HepG2 (cell line): ENCODE measurements at regions not wholly inside any gene's neighbourhood (a gene's known extent, or its start where the extent isn't known, plus 50 kb on each side); places are given as distances from the start of the nearest gene placed in this dataset.

Source experiments
- HMG20B ChIP-seq: conservative IDR thresholded peaks from 2 replicates; pipeline ENCODE4 v1.6.1; 2016; ENCODE audit warnings: missing genetic modification reagents, missing compliant biosample characterization
- IKZF4 ChIP-seq: sonication (generic); formaldehyde crosslinking; IDR thresholded peaks from 2 replicates; pipeline ENCODE4 v1.5.1; 2020; ENCODE audit warnings: borderline replicate concordance, mild to moderate bottlenecking, low read depth, missing genetic modification reagents; ENCODE audit errors: not compliant biosample characterization
- NFKB2 ChIP-seq: sonication (generic); formaldehyde crosslinking; IDR thresholded peaks from 2 replicates; pipeline ENCODE4 v1.4.0; 2020; ENCODE audit warnings: missing genetic modification reagents, borderline replicate concordance
- PHB2 ChIP-seq: fragments of 450-650 bp; IDR thresholded peaks from 2 replicates; pipeline ENCODE4 v1.6.1; 2018; ENCODE audit not compliant: partially characterized antibody
- PHF21A ChIP-seq: sonication (generic); formaldehyde crosslinking; IDR thresholded peaks from 2 replicates; pipeline ENCODE4 v1.5.0; 2020; ENCODE audit warnings: mild to moderate bottlenecking, missing genetic modification reagents
- RFX5 ChIP-seq: IDR thresholded peaks from 2 replicates; pipeline ENCODE4 v1.6.1; 2011; ENCODE audit warnings: low read depth, low read length, improper control_type of control experiment
- SALL1 ChIP-seq: sonication (generic); formaldehyde crosslinking; IDR thresholded peaks from 2 replicates; pipeline ENCODE4 v1.8.0; 2022; ENCODE audit warnings: mild to moderate bottlenecking, missing genetic modification reagents
- SIX4 ChIP-seq: sonication (generic); formaldehyde crosslinking; IDR thresholded peaks from 2 replicates; pipeline ENCODE4 v1.4.0; 2020; ENCODE audit warnings: missing genetic modification reagents
- TMF1 ChIP-seq: sonication (generic); formaldehyde crosslinking; IDR thresholded peaks from 2 replicates; pipeline ENCODE4 v1.8.1; 2022; ENCODE audit warnings: low read depth, missing genetic modification reagents
- TRIM24 ChIP-seq: sonication (generic); formaldehyde crosslinking; IDR thresholded peaks from 2 replicates; pipeline ENCODE4 v1.8.0; 2022; ENCODE audit warnings: mild to moderate bottlenecking, missing genetic modification reagents
- U2AF2 ChIP-seq: fragments of 200-400 bp; formaldehyde crosslinking; IDR thresholded peaks from 2 replicates; pipeline ENCODE4 v1.6.1; 2017; ENCODE audit warnings: low read depth, mild to moderate bottlenecking, low read length
- WIZ ChIP-seq: sonication (generic); formaldehyde crosslinking; IDR thresholded peaks from 2 replicates; pipeline ENCODE4 v1.5.1; 2020; ENCODE audit warnings: mild to moderate bottlenecking, missing genetic modification reagents
- YY1 ChIP-seq: IDR thresholded peaks from 2 replicates; pipeline ENCODE4 v1.6.1; 2011; ENCODE audit warnings: low read length, low read depth, moderate library complexity, mild to moderate bottlenecking; ENCODE audit not compliant: insufficient read depth, insufficient replicate concordance
- ZKSCAN8 ChIP-seq: IDR thresholded peaks from 2 replicates; pipeline ENCODE4 v1.6.1; 2016; ENCODE audit warnings: borderline replicate concordance, missing genetic modification reagents, missing compliant biosample characterization
- ZNF20 ChIP-seq: sonication (generic); formaldehyde crosslinking; IDR thresholded peaks from 2 replicates; pipeline ENCODE4 v1.4.0; 2020; ENCODE audit warnings: mild to moderate bottlenecking, moderate library complexity, missing genetic modification reagents
- ZNF33B ChIP-seq: sonication (generic); formaldehyde crosslinking; IDR thresholded peaks from 2 replicates; pipeline ENCODE4 v1.5.1; 2020; ENCODE audit warnings: mild to moderate bottlenecking, missing genetic modification reagents
- ZNF430 ChIP-seq: sonication (generic); formaldehyde crosslinking; IDR thresholded peaks from 2 replicates; pipeline ENCODE4 v1.9.0; 2021; ENCODE audit warnings: mild to moderate bottlenecking, missing genetic modification reagents
- ZNF672 ChIP-seq: sonication (generic); formaldehyde crosslinking; IDR thresholded peaks from 2 replicates; pipeline ENCODE4 v1.8.1; 2022; ENCODE audit warnings: missing genetic modification reagents
- ZNF703 ChIP-seq: sonication (generic); formaldehyde crosslinking; IDR thresholded peaks from 2 replicates; pipeline ENCODE4 v1.5.1; 2020; ENCODE audit warnings: missing genetic modification reagents, mild to moderate bottlenecking, moderate library complexity, borderline replicate concordance
- TF ChIP-seq, protein P1 (sequence below): sonication (generic); formaldehyde crosslinking; IDR thresholded peaks from 2 replicates; pipeline ENCODE4 v1.5.0; 2020; ENCODE audit warnings: missing genetic modification reagents
- TF ChIP-seq, protein P2 (sequence below): IDR thresholded peaks from 2 replicates; pipeline ENCODE4 v1.6.1; 2016; ENCODE audit warnings: low read depth
- TF ChIP-seq, protein P3 (sequence below): sonication (generic); formaldehyde crosslinking; IDR thresholded peaks from 2 replicates; pipeline ENCODE4 v1.4.0; 2020; ENCODE audit warnings: mild to moderate bottlenecking, missing genetic modification reagents, borderline replicate concordance
- TF ChIP-seq, protein P4 (sequence below), 2 experiments: sonication (generic) in 1 of 2; formaldehyde crosslinking in 1 of 2; IDR thresholded peaks; 2 replicates each; pipeline versions ENCODE4 v1.4.0 to v1.6.1; 2018 to 2020; ENCODE audit warnings: missing genetic modification reagents in 2 of 2, borderline replicate concordance in 1 of 2, low read depth in 1 of 2, mild to moderate bottlenecking in 1 of 2, missing biosample characterization in 1 of 2
- TF ChIP-seq, protein P5 (sequence below): sonication (generic); formaldehyde crosslinking; IDR thresholded peaks from 2 replicates; pipeline ENCODE4 v1.8.0; 2022; ENCODE audit warnings: mild to moderate bottlenecking, missing genetic modification reagents

DNA sequence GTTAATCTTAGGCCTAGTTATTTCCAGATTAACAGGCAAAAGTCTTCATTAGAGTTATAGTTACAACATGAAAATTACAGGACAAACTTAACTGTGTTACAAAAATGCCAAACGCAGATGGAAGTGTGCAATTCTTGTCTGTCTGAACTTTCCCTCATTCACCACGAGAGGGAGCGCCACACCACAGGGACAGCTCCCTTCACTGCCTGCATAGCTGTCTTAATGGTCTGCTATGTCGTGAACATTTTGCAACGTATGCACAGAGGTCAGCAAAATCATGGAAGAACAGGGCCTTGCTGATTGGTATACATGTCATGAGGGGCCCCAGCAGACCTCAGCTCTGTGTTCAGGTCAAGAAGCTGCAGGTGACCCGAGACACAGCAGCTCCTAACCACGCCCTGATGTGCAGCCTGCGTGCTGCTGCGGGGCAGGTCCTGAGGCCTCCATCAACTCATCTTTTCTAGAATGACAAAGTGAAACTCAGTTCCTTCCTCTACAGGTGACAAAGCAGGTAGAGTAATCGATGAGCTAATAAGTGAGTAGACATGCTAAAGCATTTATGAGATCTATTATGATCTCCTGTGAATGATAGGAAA is 78.8 kb upstream of the ATP8B1 start (continued):
- no peak for TF ChIP-seq ZNF703
- TF ChIP-seq TMF1 (CRISPR knock-in tag), result no peak
- TF ChIP-seq, protein P1, sequence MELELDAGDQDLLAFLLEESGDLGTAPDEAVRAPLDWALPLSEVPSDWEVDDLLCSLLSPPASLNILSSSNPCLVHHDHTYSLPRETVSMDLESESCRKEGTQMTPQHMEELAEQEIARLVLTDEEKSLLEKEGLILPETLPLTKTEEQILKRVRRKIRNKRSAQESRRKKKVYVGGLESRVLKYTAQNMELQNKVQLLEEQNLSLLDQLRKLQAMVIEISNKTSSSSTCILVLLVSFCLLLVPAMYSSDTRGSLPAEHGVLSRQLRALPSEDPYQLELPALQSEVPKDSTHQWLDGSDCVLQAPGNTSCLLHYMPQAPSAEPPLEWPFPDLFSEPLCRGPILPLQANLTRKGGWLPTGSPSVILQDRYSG (CRISPR knock-in tag), result no peak
- no peak for TF ChIP-seq NFKB2 (CRISPR knock-in tag)
- TF ChIP-seq YY1, result no peak
- TF ChIP-seq, protein P2, sequence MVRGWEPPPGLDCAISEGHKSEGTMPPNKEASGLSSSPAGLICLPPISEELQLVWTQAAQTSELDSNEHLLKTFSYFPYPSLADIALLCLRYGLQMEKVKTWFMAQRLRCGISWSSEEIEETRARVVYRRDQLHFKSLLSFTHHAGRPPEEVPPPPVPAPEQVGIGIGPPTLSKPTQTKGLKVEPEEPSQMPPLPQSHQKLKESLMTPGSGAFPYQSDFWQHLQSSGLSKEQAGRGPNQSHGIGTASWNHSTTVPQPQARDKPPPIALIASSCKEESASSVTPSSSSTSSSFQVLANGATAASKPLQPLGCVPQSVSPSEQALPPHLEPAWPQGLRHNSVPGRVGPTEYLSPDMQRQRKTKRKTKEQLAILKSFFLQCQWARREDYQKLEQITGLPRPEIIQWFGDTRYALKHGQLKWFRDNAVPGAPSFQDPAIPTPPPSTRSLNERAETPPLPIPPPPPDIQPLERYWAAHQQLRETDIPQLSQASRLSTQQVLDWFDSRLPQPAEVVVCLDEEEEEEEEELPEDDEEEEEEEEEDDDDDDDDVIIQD (CRISPR knock-in tag), result peak; percentile 30; the same call in 1 of the 2 replicates
- TF ChIP-seq, protein P3, sequence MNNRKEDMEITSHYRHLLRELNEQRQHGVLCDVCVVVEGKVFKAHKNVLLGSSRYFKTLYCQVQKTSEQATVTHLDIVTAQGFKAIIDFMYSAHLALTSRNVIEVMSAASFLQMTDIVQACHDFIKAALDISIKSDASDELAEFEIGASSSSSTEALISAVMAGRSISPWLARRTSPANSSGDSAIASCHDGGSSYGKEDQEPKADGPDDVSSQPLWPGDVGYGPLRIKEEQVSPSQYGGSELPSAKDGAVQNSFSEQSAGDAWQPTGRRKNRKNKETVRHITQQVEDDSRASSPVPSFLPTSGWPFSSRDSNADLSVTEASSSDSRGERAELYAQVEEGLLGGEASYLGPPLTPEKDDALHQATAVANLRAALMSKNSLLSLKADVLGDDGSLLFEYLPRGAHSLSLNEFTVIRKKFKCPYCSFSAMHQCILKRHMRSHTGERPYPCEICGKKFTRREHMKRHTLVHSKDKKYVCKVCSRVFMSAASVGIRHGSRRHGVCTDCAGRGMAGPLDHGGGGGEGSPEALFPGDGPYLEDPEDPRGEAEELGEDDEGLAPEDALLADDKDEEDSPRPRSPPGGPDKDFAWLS (CRISPR knock-in tag), result no peak
- TF ChIP-seq ZNF20 (CRISPR knock-in tag), result no peak
- TF ChIP-seq TRIM24 (CRISPR knock-in tag), result no peak
- TF ChIP-seq IKZF4 (CRISPR knock-in tag), result no peak
- TF ChIP-seq HMG20B (CRISPR knock-in tag), result no peak
- TF ChIP-seq ZKSCAN8, result no peak
- TF ChIP-seq ZNF672, result no peak
- TF ChIP-seq, protein P4, sequence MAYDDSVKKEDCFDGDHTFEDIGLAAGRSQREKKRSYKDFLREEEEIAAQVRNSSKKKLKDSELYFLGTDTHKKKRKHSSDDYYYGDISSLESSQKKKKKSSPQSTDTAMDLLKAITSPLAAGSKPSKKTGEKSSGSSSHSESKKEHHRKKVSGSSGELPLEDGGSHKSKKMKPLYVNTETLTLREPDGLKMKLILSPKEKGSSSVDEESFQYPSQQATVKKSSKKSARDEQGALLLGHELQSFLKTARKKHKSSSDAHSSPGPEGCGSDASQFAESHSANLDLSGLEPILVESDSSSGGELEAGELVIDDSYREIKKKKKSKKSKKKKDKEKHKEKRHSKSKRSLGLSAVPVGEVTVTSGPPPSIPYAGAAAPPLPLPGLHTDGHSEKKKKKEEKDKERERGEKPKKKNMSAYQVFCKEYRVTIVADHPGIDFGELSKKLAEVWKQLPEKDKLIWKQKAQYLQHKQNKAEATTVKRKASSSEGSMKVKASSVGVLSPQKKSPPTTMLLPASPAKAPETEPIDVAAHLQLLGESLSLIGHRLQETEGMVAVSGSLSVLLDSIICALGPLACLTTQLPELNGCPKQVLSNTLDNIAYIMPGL (CRISPR knock-in tag; IDR thresholded peaks at IDR 0.05; ENCODE audit: borderline replicate concordance in 1 of 2, low read depth in 1 of 2), result peak; percentile 27 to 69; a peak in 1 of 4 replicates
- TF ChIP-seq PHB2, result no peak
- TF ChIP-seq PHF21A (CRISPR knock-in tag), result no peak
- no peak for TF ChIP-seq ZNF430 (CRISPR knock-in tag)
- TF ChIP-seq WIZ (CRISPR knock-in tag), result no peak
- no peak for TF ChIP-seq ZNF33B (CRISPR knock-in tag)
- TF ChIP-seq SIX4, result no peak
- TF ChIP-seq SALL1, result peak; percentile 79
- no peak for TF ChIP-seq U2AF2
- TF ChIP-seq, protein P5, sequence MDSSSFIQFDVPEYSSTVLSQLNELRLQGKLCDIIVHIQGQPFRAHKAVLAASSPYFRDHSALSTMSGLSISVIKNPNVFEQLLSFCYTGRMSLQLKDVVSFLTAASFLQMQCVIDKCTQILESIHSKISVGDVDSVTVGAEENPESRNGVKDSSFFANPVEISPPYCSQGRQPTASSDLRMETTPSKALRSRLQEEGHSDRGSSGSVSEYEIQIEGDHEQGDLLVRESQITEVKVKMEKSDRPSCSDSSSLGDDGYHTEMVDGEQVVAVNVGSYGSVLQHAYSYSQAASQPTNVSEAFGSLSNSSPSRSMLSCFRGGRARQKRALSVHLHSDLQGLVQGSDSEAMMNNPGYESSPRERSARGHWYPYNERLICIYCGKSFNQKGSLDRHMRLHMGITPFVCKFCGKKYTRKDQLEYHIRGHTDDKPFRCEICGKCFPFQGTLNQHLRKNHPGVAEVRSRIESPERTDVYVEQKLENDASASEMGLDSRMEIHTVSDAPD (CRISPR knock-in tag), result no peak
- no peak for TF ChIP-seq RFX5
